Activated CD8-positive, alpha-beta T cell treated with anti-CD3 and anti-CD28 coated beads, Interleukin-2, amount 10 ng/mL, durations not matched to agents 7 days and 5 days (primary cell): ENCODE measurements at regions not wholly inside any gene's neighbourhood (a gene's known extent, or its start where the extent isn't known, plus 50 kb on each side); places are given as distances from the start of the nearest gene placed in this dataset.

Source experiments
- ATAC-seq: fragments of 150-1000 bp; cut with Tn5 transposase; one replicate; pipeline ENCODE4 v1.10.0; 2021; ENCODE audit warnings: moderate library complexity
- CTCF ChIA-PET: fragments of 350-600 bp; sonication (Branson Sonifier 250); formaldehyde crosslinking; loops from one replicate; lab custom pipeline; 2021; ENCODE audit warnings: antibody characterized with exemption; lab: Charles Lee
- POLR2A ChIA-PET: fragments of 350-600 bp; sonication (Branson Sonifier 250); formaldehyde crosslinking; loops from one replicate; lab custom pipeline; 2021; ENCODE audit warnings: antibody characterized with exemption; lab: Charles Lee
- DNase-seq: peaks from one replicate; pipeline ENCODE4 v3.0.0-alpha.2; 2020
- H3K27ac Mint-ChIP-seq: one replicate; pipeline ENCODE4 v1.8.0; 2021; ENCODE audit warnings: mild to moderate bottlenecking, mixed read lengths
- H3K27me3 Mint-ChIP-seq: one replicate; pipeline ENCODE4 v1.8.0; 2021; ENCODE audit warnings: low read depth, mixed read lengths
- H3K36me3 Mint-ChIP-seq: one replicate; pipeline ENCODE4 v1.8.0; 2021; ENCODE audit warnings: low read depth, mixed read lengths
- H3K4me1 Mint-ChIP-seq: one replicate; pipeline ENCODE4 v1.8.0; 2021; ENCODE audit warnings: low read depth, mixed read lengths
- H3K4me3 Mint-ChIP-seq: one replicate; pipeline ENCODE4 v1.8.0; 2021; ENCODE audit warnings: mild to moderate bottlenecking, mixed read lengths
- H3K9me3 Mint-ChIP-seq: one replicate; pipeline ENCODE4 v1.8.0; 2022; ENCODE audit warnings: mixed read lengths; ENCODE audit not compliant: insufficient read depth

DNA sequence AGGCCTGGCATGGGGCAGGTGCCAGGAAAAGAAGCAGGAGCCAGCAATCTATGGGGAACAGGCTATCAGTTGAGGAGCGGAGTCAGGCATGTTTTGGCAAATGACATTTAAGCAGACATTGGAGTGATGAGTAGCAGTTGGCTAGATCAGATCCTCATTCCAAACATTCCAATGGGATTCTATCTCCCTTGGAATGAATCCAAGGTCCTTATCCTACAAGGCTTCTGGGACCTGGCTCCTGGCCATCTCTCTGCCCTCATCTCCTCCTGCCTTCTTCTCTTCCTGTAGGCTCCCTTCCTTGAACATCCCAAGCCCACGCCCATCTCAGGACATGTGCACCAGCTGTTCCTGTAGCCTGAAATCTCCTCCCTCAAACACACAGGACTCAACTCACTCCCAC is 1074.5 kb downstream of the TBC1D22A start:
- ChIA-PET POLR2A (no interaction called here), CTCF (no interaction called here)
- no peaks in the 10 kb centered on the region for H3K36me3 Mint-ChIP-seq
- H3K4me1 Mint-ChIP-seq: no peaks in the 10 kb centered on the region
- ATAC-seq (no peak), DNase-seq (no peak)
- H3K4me3 Mint-ChIP-seq: no peak overlapping the region
- no peaks in the 10 kb centered on the region for H3K9me3 Mint-ChIP-seq
- H3K27me3 Mint-ChIP-seq: no peaks in the 10 kb centered on the region
- H3K27ac Mint-ChIP-seq: no peak overlapping the region

DNA sequence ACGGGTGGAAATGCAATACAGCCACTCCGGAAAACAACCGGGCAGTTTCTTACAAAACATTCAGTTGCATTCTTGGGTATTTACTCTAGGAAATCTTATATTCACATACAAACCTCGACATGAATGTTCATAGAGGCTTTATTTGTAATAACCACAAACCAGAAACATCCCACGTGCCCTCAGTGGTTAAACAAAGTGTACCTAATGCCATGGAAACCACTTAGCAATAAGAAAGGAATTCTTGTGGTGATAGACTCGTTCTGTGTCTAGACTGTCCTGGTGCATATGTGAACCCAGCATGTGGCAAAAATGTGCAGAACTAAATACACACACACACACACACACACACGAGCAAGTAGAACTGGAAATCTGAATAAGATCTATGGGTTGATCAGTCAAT is 1073.3 kb downstream of the TBC1D22A start:
- no peaks in the 10 kb centered on the region for H3K36me3 Mint-ChIP-seq
- ChIA-PET POLR2A (no interaction called here), CTCF (no interaction called here)
- DNase-seq (no peak), ATAC-seq (no peak)
- no peak overlapping the region for H3K27ac Mint-ChIP-seq
- no peaks in the 10 kb centered on the region for H3K9me3 Mint-ChIP-seq
- no peak overlapping the region for H3K4me3 Mint-ChIP-seq
- H3K4me1 Mint-ChIP-seq: no peaks in the 10 kb centered on the region
- no peaks in the 10 kb centered on the region for H3K27me3 Mint-ChIP-seq

DNA sequence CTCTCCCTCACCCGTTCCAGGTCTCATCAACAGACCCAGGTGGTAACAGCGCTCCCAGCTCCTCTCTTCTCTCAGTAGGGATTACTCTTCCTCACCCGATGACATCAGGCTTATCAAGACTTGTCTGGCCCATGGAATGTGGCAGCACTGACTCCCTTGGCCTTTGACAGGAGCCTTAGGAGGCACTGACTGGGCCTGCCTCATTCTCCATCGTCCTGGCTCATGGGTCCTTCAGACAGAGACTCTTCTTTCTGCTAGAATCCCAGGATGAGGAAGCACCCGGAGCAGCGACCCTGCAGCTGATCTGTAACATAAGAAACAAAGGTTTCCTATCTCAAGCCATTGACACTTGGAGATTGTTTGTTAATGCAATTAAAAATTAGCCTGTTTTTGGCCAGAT is 1063.6 kb downstream of the TBC1D22A start:
- POLR2A ChIA-PET: no interaction called here
- Mint-ChIP-seq H3K27ac (no peak overlapping the region), H3K9me3 (no peaks in the 10 kb centered on the region), H3K4me1 (no peaks in the 10 kb centered on the region), H3K4me3 (no peak overlapping the region), H3K27me3 (no peaks in the 10 kb centered on the region), H3K36me3 (no peaks in the 10 kb centered on the region)
- CTCF ChIA-PET: no interaction called here
- ATAC-seq: no peak
- DNase-seq: no peak

DNA sequence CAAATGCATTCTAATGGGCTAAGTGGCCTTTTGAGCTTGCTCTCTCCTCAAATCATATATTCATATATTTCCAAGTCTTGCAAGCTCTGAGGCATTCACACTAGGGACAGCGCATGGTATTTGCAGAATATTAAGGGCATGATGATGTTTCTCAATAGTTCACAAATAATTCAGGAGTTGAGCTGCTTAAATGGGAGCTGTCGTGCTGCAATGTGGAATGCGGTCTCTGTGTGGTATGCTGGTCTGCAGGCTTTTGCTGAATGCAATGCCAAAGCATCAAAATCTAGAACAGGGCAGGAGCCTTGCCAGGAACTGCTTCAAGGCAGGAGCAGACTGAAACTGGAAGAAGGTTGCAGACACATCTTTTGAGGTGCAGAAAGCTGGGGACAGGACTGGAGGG is 1060.0 kb downstream of the TBC1D22A start:
- no peaks in the 10 kb centered on the region for H3K36me3 Mint-ChIP-seq
- H3K4me3 Mint-ChIP-seq: no peak overlapping the region
- no peak for ATAC-seq
- no peaks in the 10 kb centered on the region for H3K9me3 Mint-ChIP-seq
- no peaks in the 10 kb centered on the region for H3K27me3 Mint-ChIP-seq
- ChIA-PET POLR2A (no interaction called here), CTCF (no interaction called here)
- no peak for DNase-seq
- no peaks in the 10 kb centered on the region for H3K4me1 Mint-ChIP-seq
- H3K27ac Mint-ChIP-seq: no peak overlapping the region

DNA sequence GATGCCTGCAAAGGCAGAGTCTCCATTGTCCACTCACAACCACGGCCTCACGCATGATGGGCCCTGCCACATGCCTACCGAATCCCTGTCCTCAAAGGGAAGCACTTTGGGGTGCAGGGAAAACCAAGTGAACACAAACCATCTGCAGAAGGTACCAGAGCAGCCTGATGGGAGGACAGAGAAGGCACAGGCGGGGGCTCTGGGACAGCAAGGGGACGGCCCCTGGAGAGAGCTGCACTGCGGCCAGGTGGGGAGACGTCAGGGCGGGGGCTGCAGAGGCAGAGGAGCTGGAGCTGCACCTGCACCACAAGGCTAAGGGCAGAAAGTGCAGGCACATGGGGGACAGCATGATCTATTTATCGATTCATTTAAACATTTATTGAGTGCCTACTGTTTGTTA is 1056.0 kb downstream of the TBC1D22A start:
- H3K27ac Mint-ChIP-seq: no peak overlapping the region
- CTCF ChIA-PET: no interaction called here

DNA sequence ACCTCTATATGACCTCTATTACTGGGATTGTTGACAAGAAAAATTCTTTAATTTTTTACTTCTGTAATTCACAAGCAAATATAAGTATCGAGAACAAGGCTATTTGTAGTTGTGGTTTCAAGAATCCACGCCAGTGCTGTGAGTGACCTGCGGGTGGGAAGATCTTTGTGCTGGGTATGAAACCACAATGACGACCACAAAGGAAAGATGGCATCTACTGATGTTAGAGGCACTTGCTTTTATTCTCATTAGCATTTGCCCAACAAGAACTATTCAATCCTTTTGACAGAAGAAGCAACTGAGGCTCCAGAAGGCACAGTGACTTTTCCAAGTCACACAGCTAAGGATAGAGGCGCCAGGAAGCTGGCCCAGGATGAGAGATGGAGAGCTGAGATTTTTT is 1054.9 kb downstream of the TBC1D22A start:
- H3K27me3 Mint-ChIP-seq: no peaks in the 10 kb centered on the region
- H3K27ac Mint-ChIP-seq: no peak overlapping the region
- H3K4me3 Mint-ChIP-seq: no peak overlapping the region
- CTCF ChIA-PET: no interaction called here
- DNase-seq (no peak), ATAC-seq (no peak)
- POLR2A ChIA-PET: no interaction called here
- no peaks in the 10 kb centered on the region for H3K4me1 Mint-ChIP-seq
- no peaks in the 10 kb centered on the region for H3K9me3 Mint-ChIP-seq
- no peaks in the 10 kb centered on the region for H3K36me3 Mint-ChIP-seq

More for the DNA sequence above, 1056.0 kb downstream of the TBC1D22A start:
- POLR2A ChIA-PET: no interaction called here
- Mint-ChIP-seq H3K4me1 (no peaks in the 10 kb centered on the region), H3K36me3 (no peaks in the 10 kb centered on the region), H3K27me3 (no peaks in the 10 kb centered on the region), H3K9me3 (no peaks in the 10 kb centered on the region), H3K4me3 (no peak overlapping the region)
- ATAC-seq (no peak), DNase-seq (no peak)

DNA sequence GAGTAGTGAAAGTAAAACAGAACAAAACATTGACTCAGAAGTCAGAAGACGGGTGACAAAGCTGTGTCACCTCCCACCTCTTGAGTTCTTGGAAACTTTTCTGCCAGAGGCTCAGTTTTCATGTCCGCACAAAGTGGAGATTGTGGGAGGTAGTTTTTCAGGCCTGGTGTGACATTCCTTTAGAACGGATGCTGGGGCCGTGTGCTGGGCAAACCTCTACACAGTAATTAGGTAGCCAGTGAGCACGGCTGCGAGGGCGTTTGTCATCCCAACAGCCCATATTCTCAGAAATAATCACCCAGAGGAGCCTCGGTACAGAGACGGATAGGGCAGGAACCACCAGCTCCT is 1054.4 kb downstream of the TBC1D22A start:
- DNase-seq (no peak), ATAC-seq (no peak)
- H3K4me3 Mint-ChIP-seq: no peak overlapping the region
- no peaks in the 10 kb centered on the region for H3K36me3 Mint-ChIP-seq
- CTCF ChIA-PET: no interaction called here
- H3K27ac Mint-ChIP-seq: no peak overlapping the region
- no peaks in the 10 kb centered on the region for H3K4me1 Mint-ChIP-seq
- no peaks in the 10 kb centered on the region for H3K27me3 Mint-ChIP-seq
- H3K9me3 Mint-ChIP-seq: no peaks in the 10 kb centered on the region
- POLR2A ChIA-PET: no interaction called here

DNA sequence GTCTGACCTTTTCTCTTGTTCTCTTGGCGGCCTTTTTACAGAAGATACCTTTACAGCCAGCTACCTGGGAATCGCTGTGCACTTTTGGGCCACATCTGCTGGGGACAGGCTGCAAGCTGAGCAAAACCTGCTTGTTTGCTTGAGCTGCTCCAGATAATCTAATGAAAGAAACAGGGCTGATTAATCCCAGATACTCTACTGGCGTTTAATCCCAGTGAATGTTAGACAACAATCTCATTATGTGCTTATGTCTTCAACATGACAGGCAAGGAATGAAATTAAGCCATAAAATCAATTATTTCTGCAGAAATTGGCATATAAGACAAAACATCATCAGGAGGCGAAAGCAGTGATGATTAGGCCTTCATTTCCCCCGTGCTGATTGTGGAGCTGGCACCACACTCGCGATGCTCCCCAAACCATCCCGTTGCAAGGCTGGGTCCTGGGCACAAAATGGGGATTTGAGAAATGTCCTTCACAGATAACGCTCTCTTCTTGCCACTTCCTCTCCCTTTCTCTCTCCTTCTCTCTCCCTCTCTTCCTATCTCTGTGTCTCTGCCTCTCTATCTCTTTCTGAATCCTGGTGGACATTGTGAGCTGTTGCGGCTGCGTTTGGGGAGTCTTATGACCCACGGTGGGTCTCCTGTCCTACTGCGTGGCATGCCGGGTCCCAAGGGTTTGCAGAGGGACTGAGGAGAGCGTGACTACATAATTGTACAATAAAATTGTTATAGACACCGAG is 1053.8 kb downstream of the TBC1D22A start:
- Mint-ChIP-seq H3K4me3 (no peak overlapping the region), H3K36me3 (no peaks in the 10 kb centered on the region), H3K4me1 (no peaks in the 10 kb centered on the region), H3K27me3 (no peaks in the 10 kb centered on the region), H3K9me3 (no peaks in the 10 kb centered on the region), H3K27ac (no peak overlapping the region)
- DNase-seq: no peak
- ChIA-PET POLR2A (no interaction called here), CTCF (no interaction called here)
- ATAC-seq: no peak

DNA sequence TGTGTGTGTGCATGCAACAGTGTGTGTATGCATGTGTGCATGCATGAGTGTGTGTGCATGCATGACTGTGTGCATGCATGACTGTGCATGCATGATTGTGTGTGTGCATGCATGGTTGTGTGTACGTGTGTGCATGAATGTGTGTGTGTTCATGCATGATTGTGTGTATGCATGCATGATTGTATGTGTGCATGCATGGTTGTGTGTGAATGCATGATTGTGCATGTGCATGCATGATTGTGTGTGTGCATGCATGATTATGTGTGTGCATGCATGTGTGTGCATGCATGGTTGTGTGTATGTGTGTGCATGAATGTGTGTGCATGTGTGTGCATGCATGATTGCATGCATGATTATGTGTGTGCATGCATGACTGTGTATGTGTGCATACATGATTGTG is 1052.0 kb downstream of the TBC1D22A start:
- POLR2A ChIA-PET: no interaction called here

DNA sequence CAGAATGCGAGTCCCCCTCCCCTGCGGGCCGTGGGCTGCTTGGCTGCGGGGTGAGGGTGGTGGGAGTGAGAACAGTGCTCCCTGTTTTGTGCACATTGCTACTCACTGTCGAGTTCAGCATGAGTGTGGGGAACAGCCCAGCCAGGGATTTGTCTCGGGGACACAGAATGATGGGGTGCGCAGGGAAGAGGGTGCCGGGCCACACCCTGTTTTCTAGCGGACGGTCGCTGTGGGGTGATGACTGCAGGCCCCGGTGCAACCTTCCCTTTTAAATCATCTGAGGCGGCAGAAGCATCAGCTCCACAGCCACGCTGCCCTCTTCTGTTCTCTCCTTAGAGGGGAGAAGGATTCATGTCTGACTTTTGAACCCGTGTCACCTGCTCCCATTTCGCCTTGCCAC is 1051.2 kb downstream of the TBC1D22A start:
- POLR2A ChIA-PET: no interaction called here
- Mint-ChIP-seq H3K27me3 (no peaks in the 10 kb centered on the region), H3K4me1 (no peaks in the 10 kb centered on the region), H3K27ac (no peak overlapping the region), H3K9me3 (no peaks in the 10 kb centered on the region), H3K4me3 (no peak overlapping the region), H3K36me3 (no peaks in the 10 kb centered on the region)
- ATAC-seq: no peak
- DNase-seq: no peak
- CTCF ChIA-PET: no interaction called here

More for the DNA sequence above, 1052.0 kb downstream of the TBC1D22A start:
- Mint-ChIP-seq H3K4me3 (no peak overlapping the region), H3K36me3 (no peaks in the 10 kb centered on the region), H3K9me3 (no peaks in the 10 kb centered on the region), H3K27ac (no peak overlapping the region), H3K27me3 (no peaks in the 10 kb centered on the region), H3K4me1 (no peaks in the 10 kb centered on the region)
- DNase-seq (no peak), ATAC-seq (no peak)
- CTCF ChIA-PET: no interaction called here

DNA sequence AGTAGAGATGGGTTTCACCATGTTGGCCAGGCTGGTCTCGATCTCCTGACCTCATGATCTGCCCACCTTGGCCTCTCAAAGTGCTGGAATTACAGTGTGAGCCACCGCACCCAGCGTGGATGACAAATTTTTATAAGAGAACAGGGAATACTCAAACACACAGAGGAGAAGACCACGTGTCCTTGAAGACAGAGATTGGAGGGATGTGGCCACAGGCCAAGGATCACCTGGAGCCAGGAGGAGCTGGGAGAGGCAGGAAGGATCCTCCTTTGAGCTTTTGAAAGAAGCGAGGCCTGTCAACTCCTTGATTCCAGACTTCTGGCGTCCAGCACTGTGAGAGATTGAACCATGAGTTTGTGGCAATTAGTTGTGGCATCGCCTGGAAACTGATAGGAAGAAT is 1049.5 kb downstream of the TBC1D22A start:
- no peak overlapping the region for H3K27ac Mint-ChIP-seq
- ChIA-PET POLR2A (no interaction called here), CTCF (no interaction called here)
- DNase-seq (no peak), ATAC-seq (no peak)
- no peaks in the 10 kb centered on the region for H3K27me3 Mint-ChIP-seq
- H3K4me1 Mint-ChIP-seq: no peaks in the 10 kb centered on the region
- H3K4me3 Mint-ChIP-seq: no peak overlapping the region
- no peaks in the 10 kb centered on the region for H3K9me3 Mint-ChIP-seq
- no peaks in the 10 kb centered on the region for H3K36me3 Mint-ChIP-seq

DNA sequence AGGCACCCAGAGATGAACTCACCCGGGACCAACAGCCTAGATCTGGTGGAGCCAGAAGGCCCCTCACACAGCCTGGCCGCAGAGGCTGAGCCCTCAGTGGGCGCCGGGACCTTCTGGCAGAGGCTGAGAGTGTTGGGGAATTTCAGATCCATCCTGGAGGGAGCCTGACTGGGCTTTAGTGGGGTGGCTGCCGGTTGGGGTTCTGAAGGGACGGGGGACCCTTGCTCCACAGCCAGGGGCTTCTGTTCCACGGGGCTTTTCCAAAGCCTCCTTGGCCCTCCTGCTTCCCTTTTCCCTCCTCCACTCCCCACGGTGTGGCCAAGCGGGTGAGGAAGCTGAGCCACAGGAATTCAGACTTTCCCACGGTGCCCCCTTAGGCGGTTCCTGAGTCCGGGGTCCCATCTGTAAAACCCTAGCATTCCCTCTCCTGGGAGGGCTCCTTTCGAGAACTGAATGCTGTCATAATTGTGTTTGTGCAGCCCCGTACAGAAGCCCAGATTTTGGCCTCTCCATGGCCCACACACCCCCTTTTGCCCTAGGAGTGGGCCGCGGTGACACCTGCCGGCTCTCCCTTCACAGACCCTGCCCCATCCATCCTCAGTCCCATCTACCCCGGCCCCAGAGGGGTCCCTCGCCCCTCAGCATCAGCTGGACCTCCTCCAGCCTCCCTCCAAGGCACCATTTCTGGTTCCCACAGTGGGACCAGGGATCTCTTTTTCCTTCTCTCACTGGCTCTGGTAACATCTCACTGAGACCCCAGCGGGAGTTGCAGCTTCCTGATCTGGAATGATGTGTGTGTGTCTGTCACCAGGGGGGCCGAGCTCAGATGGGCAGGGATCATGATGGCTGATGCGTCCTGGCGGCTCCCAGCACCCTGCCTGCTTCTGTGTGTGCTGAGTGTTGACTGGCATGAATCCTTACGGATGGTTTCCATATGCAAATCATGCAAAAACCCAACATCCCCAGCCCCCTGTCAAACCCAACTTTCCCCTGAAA is 1048.4 kb downstream of the TBC1D22A start:
- H3K9me3 Mint-ChIP-seq: no peaks in the 10 kb centered on the region
- no peaks in the 10 kb centered on the region for H3K27me3 Mint-ChIP-seq
- H3K36me3 Mint-ChIP-seq: no peaks in the 10 kb centered on the region
- no peak overlapping the region for H3K4me3 Mint-ChIP-seq
- no peak overlapping the region for H3K27ac Mint-ChIP-seq
- CTCF ChIA-PET: no interaction called here
- ATAC-seq: no peak
- POLR2A ChIA-PET: no interaction called here
- no peak for DNase-seq
- H3K4me1 Mint-ChIP-seq: no peaks in the 10 kb centered on the region
